ENCODE measurements at regions not wholly inside any gene's neighbourhood (a gene's known extent, or its start where the extent isn't known, plus 50 kb on each side); places are given as distances from the start of the nearest gene placed in this dataset.

GRCh38 chr17:69954241-69954925 lies 120.6 kb upstream of the KCNJ16 start:
- Histone ChIP-seq H3K9me2 (ENCODE audit: insufficient read depth, low read length) (no peaks in the 10 kb centered on the region), H4K20me1 (ENCODE audit: insufficient read depth) (no peaks in the 10 kb centered on the region), H3K9ac (ENCODE audit: low read length) (no peak overlapping the region), H3K79me2 (replicated peaks; ENCODE audit: insufficient read depth, low read length) (no peaks in the 10 kb centered on the region), H3F3A (ENCODE audit: insufficient read depth, low read length, poor library complexity, severe bottlenecking) (no peaks in the 10 kb centered on the region), H3K4me2 (ENCODE audit: low read length) (no peak overlapping the region), H3K27me3 (ENCODE audit: insufficient read depth, low read depth, low read length) (no peaks in the 10 kb centered on the region), H3K27ac (ENCODE audit: low read length) (no peak overlapping the region), H3K36me3 (ENCODE audit: insufficient read depth, low read length) (no peaks in the 10 kb centered on the region), H3K4me3 (ENCODE audit: low read length) (no peak overlapping the region), H3K9me3 (ENCODE audit: low read length) (no peaks in the 10 kb centered on the region), H2AFZ (ENCODE audit: low read depth, low read length) (no peak overlapping the region)
- no peak for TF ChIP-seq EP300 (conservative IDR thresholded peaks at IDR 0.05; ENCODE audit: poor library complexity, severe bottlenecking)
- TF ChIP-seq RAD21 (conservative IDR thresholded peaks at IDR 0.05) = no peak
- TF ChIP-seq CTCF (IDR thresholded peaks at IDR 0.05; ENCODE audit: poor library complexity, severe bottlenecking) = no peak
- no peak for TF ChIP-seq EZH2 (IDR thresholded peaks at IDR 0.05; ENCODE audit: borderline replicate concordance, insufficient read depth, low read length, poor library complexity, severe bottlenecking)
- TF ChIP-seq TAF1 (IDR thresholded peaks at IDR 0.05; ENCODE audit: low read depth) = no peak
- TF ChIP-seq REST (IDR thresholded peaks at IDR 0.05; ENCODE audit: borderline replicate concordance) = no peak
- TF ChIP-seq MXI1 (conservative IDR thresholded peaks at IDR 0.05; ENCODE audit: poor library complexity, severe bottlenecking) = no peak
- TF ChIP-seq SMC3 (conservative IDR thresholded peaks at IDR 0.05; ENCODE audit: poor library complexity) = no peak
- TF ChIP-seq POLR2AphosphoS5 (IDR thresholded peaks at IDR 0.05) = no peak

- H3K27ac ChIP-seq (ENCODE audit: low read length) = no peak overlapping the region
- no peaks in the 10 kb centered on the region for H3K27me3 ChIP-seq (ENCODE audit: insufficient read depth, low read depth, low read length)
- no peaks in the 10 kb centered on the region for H3K9me2 ChIP-seq (ENCODE audit: insufficient read depth, low read length)
- no peaks in the 10 kb centered on the region for H3K9me3 ChIP-seq (ENCODE audit: low read length)
- H4K20me1 ChIP-seq (ENCODE audit: insufficient read depth) = no peaks in the 10 kb centered on the region
- H2AFZ ChIP-seq (ENCODE audit: low read depth, low read length) = no peak overlapping the region
- no peak overlapping the region for H3K9ac ChIP-seq (ENCODE audit: low read length)
- H3K4me3 ChIP-seq (ENCODE audit: low read length) = no peak overlapping the region
- no peaks in the 10 kb centered on the region for H3F3A ChIP-seq (ENCODE audit: insufficient read depth, low read length, poor library complexity, severe bottlenecking)
- TF ChIP-seq SMC3 (conservative IDR thresholded peaks at IDR 0.05; ENCODE audit: poor library complexity) (no peak), REST (IDR thresholded peaks at IDR 0.05; ENCODE audit: borderline replicate concordance) (no peak), EZH2 (IDR thresholded peaks at IDR 0.05; ENCODE audit: borderline replicate concordance, insufficient read depth, low read length, poor library complexity, severe bottlenecking) (no peak), MXI1 (conservative IDR thresholded peaks at IDR 0.05; ENCODE audit: poor library complexity, severe bottlenecking) (no peak), EP300 (conservative IDR thresholded peaks at IDR 0.05; ENCODE audit: poor library complexity, severe bottlenecking) (no peak), TAF1 (IDR thresholded peaks at IDR 0.05; ENCODE audit: low read depth) (no peak), POLR2AphosphoS5 (IDR thresholded peaks at IDR 0.05) (no peak), CTCF (IDR thresholded peaks at IDR 0.05; ENCODE audit: poor library complexity, severe bottlenecking) (no peak), RAD21 (conservative IDR thresholded peaks at IDR 0.05) (no peak)
- no peak overlapping the region for H3K4me2 ChIP-seq (ENCODE audit: low read length)
- H3K79me2 ChIP-seq (replicated peaks; ENCODE audit: insufficient read depth, low read length) = no peaks in the 10 kb centered on the region
- H3K36me3 ChIP-seq (ENCODE audit: insufficient read depth, low read length) = no peaks in the 10 kb centered on the region
These were observed 117.0 kb upstream of the KCNJ16 start for GRCh38 chr17:69958063-69958462.
